Umbilical cord (tissue), 1 donor: ENCODE measurements at regions not wholly inside any gene's neighbourhood (a gene's known extent, or its start where the extent isn't known, plus 50 kb on each side); places are given as distances from the start of the nearest gene placed in this dataset.
A peak's percentile ranks its signal among the peaks of the same experiment; 100 is the strongest.

Experiments
- DNase-seq: peaks from one replicate; pipeline ENCODE4 v3.0.0-alpha.2; 2015; ENCODE audit warnings: low spot score

- DNase-seq = no peak
Measured at GRCh38 chr4:59068722-59069418, 1958.7 kb upstream of the IGFBP7 start.

DNA sequence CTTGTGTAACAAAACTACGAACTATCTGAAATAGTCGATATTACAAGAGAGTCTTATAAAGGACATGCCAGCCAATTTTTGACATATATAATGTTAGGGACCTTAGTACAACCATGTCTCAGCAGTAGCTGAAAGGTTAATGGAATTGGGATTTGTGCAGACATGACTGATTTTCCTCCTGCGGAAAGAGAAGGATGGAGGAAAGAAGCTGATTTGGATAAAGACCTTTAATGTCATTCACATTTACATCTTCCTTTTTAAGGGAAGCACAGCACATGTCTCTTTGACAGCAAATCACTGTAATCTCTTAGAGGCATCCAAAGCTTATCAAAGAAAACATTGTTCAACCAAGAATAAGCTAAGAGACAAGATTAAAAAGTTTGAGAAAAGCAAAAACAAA is 1976.2 kb upstream of the IGFBP7 start:
- DNase-seq = no peak

GRCh38 chr4:59091146-59092142 is 1981.3 kb upstream of the IGFBP7 start:
- DNase-seq = no peak

- DNase-seq = no peak
Measured at GRCh38 chr4:59094505-59094904, 1984.3 kb upstream of the IGFBP7 start.

DNA sequence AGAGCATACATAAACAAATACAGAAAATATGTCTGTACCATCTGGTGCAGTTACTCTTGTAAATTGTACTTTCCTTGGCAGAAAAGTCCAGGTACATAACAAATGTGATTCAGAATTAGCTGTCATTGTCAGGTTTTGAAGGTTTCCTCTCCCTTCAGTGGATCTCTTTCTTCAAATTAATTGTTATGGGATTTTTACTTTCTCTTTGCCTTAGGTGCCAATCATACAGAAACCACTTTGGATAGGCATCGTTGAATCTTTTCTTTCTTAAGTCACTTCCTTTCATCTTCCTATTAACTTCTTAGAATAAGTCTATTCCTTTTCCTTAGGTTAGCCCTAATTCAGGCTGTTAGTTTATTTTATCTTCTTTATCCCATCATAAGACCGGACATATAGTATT is 1992.1 kb upstream of the IGFBP7 start:
- DNase-seq = no peak

GRCh38 chr4:59120287-59120814 is 2010.2 kb upstream of the IGFBP7 start:
- no peak for DNase-seq

DNA sequence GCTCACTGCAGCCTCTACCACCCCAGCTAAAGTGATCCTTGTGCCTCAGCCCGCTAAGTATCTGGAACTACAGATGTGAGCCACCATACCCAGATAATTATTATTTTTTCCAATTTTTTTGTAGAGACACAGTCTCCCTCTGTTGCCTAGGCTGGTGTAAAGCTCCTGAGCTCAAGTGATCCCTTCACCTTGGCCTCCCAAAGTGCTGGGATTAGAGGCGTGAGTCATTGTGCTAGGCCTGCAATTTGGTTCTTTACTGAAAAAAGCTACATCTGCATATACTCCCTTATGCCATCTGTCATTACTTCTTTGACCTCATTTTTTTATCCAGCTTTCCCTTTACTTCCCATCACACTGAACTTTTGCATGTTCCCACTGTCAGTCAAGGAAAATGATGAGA is 2012.4 kb upstream of the IGFBP7 start:
- DNase-seq = peak; percentile 32

DNA sequence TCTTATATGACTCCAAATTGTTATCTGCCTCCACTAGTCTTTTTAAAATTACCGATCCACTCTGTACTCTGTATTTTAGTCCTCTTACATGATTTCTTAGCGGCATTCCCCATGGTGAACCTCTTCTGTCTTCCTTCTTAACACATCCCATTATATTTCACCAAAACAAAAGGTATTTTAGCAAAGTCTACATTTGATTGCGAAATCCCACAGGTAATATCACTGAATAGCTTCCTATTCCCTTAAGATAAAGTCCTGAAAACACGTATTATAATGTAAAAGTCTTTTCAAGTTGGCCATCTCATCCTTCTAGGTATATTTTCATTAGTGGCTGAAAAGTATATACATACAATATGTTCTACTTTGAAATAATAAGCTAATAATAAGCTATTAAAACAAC is 2016.0 kb upstream of the IGFBP7 start:
- no peak for DNase-seq

DNA sequence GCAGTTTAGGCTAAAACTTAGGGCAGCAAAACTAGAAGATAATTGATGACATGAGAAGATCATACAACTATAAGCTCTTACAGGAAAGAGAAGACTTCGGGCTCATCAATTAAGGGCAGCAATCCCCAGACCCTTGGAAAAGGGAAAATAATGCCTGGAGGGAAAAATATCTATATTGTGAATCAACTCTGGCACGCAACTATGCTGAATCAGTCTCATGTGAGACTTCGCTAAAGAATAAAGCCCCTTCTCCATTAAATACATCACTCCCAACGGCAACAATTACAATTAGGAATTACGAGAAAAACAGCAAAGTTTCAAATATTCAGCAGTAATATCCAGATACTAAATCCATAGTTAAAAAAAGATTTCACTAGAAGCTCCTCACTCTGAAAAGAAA is 2016.8 kb upstream of the IGFBP7 start:
- DNase-seq = no peak

DNA sequence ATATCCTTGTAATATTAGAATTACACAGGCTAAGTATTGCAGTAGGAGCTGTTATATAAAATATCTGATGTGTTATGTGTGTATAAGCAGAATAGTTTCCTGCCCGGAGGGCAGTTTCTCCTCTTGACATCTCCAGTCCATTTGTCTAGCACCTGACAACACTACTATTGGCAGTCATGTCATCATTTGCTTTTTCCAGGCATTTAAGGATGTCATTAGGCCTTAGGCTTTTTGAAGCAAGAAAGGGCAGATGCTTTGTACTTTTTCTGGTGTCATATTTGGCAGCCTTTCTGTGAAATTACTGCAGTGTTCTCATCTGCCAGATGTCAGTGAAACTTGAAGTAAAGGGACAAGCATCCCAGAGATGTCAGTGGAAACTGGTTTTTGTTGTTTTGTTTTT is 2017.6 kb upstream of the IGFBP7 start:
- peak; percentile 63 for DNase-seq

DNA sequence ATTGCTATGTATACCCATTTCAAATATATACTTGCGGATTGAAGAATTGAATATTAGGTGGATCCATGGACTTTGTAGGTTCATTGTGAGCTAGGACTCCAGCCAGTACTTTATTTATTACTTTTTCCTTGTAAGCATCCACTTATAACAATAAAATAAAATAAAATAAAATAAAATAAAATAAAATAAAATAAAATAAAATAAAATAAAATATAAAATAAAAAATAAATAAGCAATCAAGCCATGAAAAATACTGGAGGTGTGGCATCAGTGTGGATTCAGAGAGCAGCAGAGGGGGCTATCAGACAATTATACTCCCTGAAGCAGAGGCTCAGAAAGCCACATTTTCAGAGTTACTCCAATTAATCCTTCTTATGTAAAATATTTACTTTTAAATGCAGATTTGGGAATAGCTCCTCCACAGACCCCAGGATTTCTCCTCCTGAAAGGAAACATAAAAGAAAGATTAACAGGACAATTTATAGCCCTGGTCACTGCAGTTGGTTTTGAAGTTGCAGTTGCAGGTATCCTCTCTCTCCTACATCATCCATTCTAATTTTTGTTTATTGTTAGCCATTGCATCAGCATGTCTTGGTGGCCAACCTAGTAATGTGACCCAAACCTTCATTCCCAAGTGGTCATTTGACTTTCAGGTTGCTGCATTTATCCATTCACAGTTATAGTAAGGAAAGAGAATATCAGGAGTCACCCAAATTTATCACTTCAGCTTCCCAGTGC is 2025.2 kb upstream of the IGFBP7 start:
- DNase-seq = no peak

GRCh38 chr4:59161249-59161648 is 2038.9 kb upstream of the ADGRL3 start:
- DNase-seq = no peak

DNA sequence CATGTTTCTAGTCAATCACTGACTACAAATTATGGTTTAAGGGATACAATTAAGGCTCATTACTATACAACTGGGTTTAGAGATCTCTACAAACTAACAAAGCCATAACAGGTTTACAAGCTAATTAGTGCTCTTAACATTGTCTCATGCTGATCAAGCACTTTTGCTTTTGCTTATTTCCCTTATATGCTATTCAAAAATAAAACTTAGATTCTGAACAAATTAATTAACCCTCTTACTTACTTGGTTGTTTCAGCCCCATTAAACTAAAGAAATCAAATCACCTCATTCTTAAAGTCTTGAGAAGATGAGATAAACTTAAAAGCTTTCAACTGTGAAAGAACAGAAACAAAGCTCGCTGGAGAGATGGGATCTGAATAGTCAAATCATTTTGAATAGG is 2024.5 kb upstream of the ADGRL3 start:
- DNase-seq = no peak

DNA sequence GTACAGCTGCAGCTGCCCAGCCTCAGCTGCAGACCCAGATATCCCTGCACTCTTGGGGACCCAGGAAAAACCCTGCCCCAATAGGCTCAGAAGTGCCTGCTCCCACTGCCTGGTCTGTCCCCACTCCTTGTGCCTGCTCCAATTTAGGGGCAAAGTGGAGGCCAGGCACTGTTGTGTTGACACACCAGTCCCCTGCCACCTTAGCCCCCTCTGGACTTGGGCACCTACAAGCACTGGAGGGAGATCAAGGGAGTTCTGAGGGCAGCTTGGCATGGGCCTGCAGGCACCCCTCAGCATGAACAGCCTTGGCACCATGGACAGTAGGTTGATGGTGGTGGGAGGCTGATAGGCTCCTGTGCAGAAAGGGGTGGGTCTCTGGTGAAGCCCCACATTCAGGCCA is 2020.8 kb upstream of the ADGRL3 start:
- no peak for DNase-seq

DNA sequence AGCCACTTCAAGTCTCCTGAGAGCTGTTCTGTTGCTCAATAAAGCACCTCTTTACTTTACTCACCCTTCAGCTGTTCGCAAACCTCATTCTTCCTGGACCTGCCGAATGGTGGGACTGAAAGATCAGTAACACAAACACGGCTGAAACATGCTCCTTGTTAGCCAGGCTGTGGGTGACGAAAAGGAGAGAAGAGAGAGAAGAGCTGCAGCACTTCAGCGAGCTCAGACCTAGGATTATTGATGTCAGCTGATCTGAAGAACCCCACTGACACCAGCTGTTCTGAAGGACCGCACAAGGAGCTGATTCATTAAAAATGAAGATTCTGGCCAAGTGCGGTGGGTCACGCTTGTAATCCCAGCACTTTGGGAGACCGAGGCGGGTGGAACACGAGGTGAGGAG is 2020.0 kb upstream of the ADGRL3 start:
- DNase-seq = no peak

DNA sequence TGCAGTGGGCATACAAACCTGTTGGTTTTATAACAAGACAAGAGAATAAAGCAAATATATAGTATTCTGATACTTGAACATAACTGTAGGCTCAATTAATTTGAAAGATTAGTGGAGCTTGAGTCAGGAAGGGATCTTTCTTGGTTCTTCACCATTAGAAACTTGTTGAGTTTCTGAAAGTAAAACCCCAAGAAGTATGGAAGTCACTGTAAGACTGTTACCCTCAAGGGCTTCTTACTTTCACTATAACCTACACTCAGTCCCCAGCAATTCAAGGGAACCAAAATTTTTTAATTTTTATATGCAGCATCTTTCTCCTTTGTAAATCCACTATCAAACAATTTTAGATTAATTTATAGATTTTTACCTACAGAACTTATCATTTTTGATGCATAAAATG is 2019.2 kb upstream of the ADGRL3 start:
- no peak for DNase-seq

- peak; percentile 28 for DNase-seq
Measured at GRCh38 chr4:59195839-59196238, 2004.3 kb upstream of the ADGRL3 start.

DNA sequence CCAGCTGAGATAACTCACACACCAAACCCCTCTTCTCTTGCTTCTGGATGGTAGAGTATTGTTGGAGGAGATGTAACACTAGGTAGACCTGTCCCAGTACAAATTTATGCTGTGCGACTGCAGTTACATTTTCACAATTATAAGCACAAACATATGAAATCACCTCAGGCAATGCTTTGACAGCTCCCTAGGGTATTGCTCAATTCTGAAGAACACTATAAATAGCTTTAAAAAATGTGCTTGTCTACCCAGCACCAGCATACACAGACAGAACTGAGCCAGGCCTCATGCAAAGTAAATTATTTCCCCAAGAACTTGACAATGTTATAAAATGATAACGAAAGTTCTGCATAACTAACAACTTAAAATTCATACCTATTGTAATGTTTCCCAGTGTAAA is 1999.1 kb upstream of the ADGRL3 start:
- peak; percentile 45 for DNase-seq

DNA sequence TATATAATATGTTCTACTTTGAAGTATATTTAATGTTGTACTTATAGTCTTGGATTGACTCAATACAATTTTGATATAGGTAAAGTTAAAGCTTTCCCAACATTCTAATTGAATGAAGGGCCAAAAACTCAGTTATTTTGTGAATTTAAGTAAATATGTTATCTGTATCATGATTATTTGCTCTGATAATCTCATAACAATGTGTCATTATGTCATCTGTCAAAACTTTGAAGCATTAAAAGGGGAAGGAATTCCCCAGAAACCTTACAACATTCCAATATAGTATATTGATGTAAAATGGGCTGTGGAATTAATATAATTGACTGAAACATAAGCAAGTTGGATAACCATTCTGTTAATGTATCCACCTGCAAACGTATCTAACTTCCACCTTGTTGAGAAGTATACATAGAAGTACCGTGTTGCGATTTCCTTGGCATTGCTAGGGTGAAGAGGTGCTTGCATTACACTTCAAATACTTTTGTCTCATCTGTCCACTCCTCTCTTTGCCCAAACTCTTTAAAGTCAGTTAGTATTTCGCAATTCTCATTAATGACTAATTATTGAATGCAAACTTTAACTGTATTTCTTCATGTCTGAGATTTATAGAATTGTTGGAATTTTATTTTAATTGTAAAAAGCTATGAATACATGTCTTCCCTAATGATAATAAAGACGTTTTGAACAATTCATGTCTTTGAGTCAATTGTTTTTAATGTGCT is 1982.1 kb upstream of the ADGRL3 start:
- DNase-seq = no peak

DNA sequence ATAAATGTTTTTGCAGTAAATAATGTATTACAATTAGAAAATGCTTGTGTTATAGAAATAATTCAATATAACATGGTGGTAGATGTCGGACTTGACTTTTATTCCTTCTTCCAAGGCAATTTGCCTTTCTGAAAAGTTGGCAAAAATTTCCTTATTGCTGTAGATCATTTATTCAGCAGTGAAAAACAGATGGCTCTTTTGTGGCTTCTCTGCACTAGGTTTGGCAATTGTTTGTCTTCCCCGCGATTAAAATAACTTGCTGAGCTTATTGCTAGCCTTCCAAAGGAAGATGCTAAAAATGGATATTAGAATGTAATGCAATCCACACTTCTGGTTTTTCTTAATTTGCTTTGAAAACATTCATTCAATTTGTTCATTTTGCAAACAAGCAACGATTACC is 1977.9 kb upstream of the ADGRL3 start:
- DNase-seq = no peak

GRCh38 chr4:59223292-59223941 is 1976.7 kb upstream of the ADGRL3 start:
- no peak for DNase-seq
